ENCODE measurements at regions not wholly inside any gene's neighbourhood (a gene's known extent, or its start where the extent isn't known, plus 50 kb on each side); places are given as distances from the start of the nearest gene placed in this dataset.
A peak's percentile ranks its signal among the peaks of the same experiment; 100 is the strongest.

GRCh38 chr6:22954749-22955385, 385.5 kb downstream of the HDGFL1 start:
- 8% methylated on average over 5 of the region's 5 CpGs for WGBS (ENCODE audit: insufficient coverage, low coverage, low lambda C conversion rate, missing lambda C conversion rate)
- peak; percentile 27 to 62 (median 45) for ATAC-seq
- Histone ChIP-seq H3K36me3 (no peaks in the 10 kb centered on the region), H3K4me3 (peak overlapping the region in 2 of 3 donors; percentile 8 to 23), H3K4me1 (no peaks in the 10 kb centered on the region), H3K9me3 (no peaks in the 10 kb centered on the region), H3K27me3 (no peaks in the 10 kb centered on the region), H3K27ac (peak overlapping the region in 1 of 3 donors; percentile 4)
- TF ChIP-seq POLR2A (IDR thresholded peaks at IDR 0.05): no peak
- no peak for TF ChIP-seq CTCF (IDR thresholded peaks at IDR 0.05)
- intact Hi-C loops (cut with DNase I): no loop called here
- no peak for DNase-seq

DNA sequence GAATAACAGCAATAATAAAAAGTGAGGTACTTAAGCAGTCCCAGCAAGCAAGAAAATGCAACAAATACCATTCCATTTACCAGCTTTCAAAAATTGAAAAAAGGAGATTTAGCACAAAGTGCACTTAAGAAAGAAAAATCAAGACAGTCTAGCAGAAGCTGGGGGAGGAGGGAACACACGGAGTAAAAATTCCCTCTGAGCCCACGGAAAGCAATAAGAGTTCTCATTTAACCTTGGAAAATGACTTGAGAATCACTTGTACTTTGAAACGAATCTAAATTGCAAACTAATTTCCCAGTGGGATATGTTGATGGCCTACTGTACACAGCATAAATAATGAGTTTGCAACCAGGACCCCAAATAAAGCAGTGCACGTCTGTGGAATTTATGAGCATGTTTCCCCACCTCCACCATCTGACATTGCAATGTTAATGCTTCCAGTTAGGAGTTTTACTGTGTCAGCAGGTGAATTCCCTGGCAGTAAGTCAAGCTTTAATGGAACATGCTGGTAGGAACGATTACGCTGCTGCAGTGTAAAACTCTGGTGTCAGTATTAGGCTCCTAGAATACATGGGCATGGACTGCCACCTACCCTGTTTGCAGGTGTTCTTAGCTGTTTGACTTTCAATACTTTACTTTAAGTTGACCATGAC, 386.8 kb downstream of the HDGFL1 start:
- WGBS (ENCODE audit: insufficient coverage, low coverage, low lambda C conversion rate, missing lambda C conversion rate): 29% methylated on average over 6 of the region's 6 CpGs
- intact Hi-C loops (cut with DNase I): no loop called here
- DNase-seq (no peak), ATAC-seq (no peak)
- TF ChIP-seq POLR2A (IDR thresholded peaks at IDR 0.05): no peak
- no peak for TF ChIP-seq CTCF (IDR thresholded peaks at IDR 0.05)
- H3K27me3 ChIP-seq: no peaks in the 10 kb centered on the region
- H3K9me3 ChIP-seq: no peaks in the 10 kb centered on the region
- no peaks in the 10 kb centered on the region for H3K36me3 ChIP-seq
- H3K4me3 ChIP-seq: no peak overlapping the region
- H3K27ac ChIP-seq: no peak overlapping the region
- H3K4me1 ChIP-seq: no peaks in the 10 kb centered on the region

DNA sequence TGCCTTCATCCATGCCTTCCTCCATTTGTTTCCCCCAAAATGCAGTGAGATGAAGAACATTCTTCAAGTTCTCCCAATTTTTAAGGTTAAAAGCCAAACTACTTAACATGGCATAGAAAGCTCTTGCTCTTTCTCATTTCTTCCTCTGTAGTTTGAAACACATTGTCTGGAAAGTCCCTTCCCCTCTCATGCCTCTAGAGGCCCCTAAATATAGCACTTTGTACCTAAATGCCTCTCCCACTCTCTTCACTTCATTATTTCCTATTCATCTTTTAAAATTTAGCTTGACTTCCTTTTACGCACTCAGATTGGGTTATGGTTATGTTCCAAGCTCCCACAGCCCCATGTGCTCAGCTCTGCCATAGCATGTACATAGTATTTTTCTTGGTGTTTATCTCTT, 389.3 kb downstream of the HDGFL1 start:
- intact Hi-C loops (cut with DNase I): no loop called here
- ATAC-seq: no peak
- WGBS (ENCODE audit: insufficient coverage, low coverage, low lambda C conversion rate, missing lambda C conversion rate): 93% methylated on average over 1 of the region's 1 CpG

DNA sequence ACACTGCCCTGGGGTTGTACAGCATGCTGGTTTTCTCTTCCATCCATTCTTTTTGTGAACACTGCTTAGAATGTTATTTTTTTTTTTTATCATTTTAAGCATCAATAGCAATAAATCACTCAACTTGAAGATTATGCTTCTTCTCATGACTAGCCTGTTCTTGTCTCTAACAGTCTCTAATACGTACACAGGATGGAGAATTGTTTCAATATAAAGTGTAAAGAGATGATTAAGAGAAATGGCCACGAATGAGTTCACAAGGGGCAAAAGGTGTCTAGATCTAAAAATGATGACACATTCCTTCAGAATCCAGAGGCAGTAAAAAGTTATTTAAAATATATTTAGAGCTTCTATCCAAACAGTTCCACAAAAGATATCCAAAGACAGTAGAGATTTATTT, 390.2 kb downstream of the HDGFL1 start:
- DNase-seq: no peak
- no peak for ATAC-seq
- H3K9me3 ChIP-seq: no peaks in the 10 kb centered on the region
- WGBS (ENCODE audit: insufficient coverage, low coverage, low lambda C conversion rate, missing lambda C conversion rate): 55% methylated on average over 2 of the region's 2 CpGs
- TF ChIP-seq POLR2A (IDR thresholded peaks at IDR 0.05) (no peak), CTCF (IDR thresholded peaks at IDR 0.05) (no peak)
- intact Hi-C loops (cut with DNase I): no loop called here
- no peaks in the 10 kb centered on the region for H3K36me3 ChIP-seq
- no peak overlapping the region for H3K4me3 ChIP-seq
- H3K4me1 ChIP-seq: no peaks in the 10 kb centered on the region
- no peak overlapping the region for H3K27ac ChIP-seq
- no peaks in the 10 kb centered on the region for H3K27me3 ChIP-seq

More for the DNA sequence above, 389.3 kb downstream of the HDGFL1 start:
- H3K27ac ChIP-seq: no peak overlapping the region
- no peak overlapping the region for H3K4me3 ChIP-seq
- no peak for DNase-seq
- no peaks in the 10 kb centered on the region for H3K27me3 ChIP-seq
- TF ChIP-seq POLR2A (IDR thresholded peaks at IDR 0.05) (no peak), CTCF (IDR thresholded peaks at IDR 0.05) (no peak)
- H3K36me3 ChIP-seq: no peaks in the 10 kb centered on the region
- no peaks in the 10 kb centered on the region for H3K4me1 ChIP-seq
- H3K9me3 ChIP-seq: no peaks in the 10 kb centered on the region

All from right lobe of liver (tissue), 6 donors.